ENCODE measurements at regions not wholly inside any gene's neighbourhood (a gene's known extent, or its start where the extent isn't known, plus 50 kb on each side); places are given as distances from the start of the nearest gene placed in this dataset.

GRCh38 chr4:19492606-19493005 is 759.1 kb upstream of the SLIT2 start:
- TF ChIP-seq POLR2A (IDR thresholded peaks at IDR 0.05) (no peak), CTCF (IDR thresholded peaks at IDR 0.05 in 4 of 5, conservative IDR thresholded peaks at IDR 0.05 in 1 of 5) (no peak)

Data from gastrocnemius medialis (tissue), 4 donors.